GM20000 (cell line): ENCODE measurements at regions not wholly inside any gene's neighbourhood (a gene's known extent, or its start where the extent isn't known, plus 50 kb on each side); places are given as distances from the start of the nearest gene placed in this dataset.

Source experiments
- DNase-seq: peaks from one replicate; pipeline ENCODE4 v3.0.0; 2012; ENCODE audit warnings: low spot score
- CTCF ChIP-seq: IDR thresholded peaks from 2 replicates; pipeline ENCODE4 v1.5.1; 2012; ENCODE audit warnings: mild to moderate bottlenecking, control low read depth; ENCODE audit errors: extremely low read depth, missing control alignments

GRCh38 chr4:96146686-96147085 is 306.8 kb downstream of the PDHA2 start:
- DNase-seq: no peak

GRCh38 chr4:96149894-96150293 is 310.0 kb downstream of the PDHA2 start:
- no peak for DNase-seq
- TF ChIP-seq CTCF: no peak

More at GRCh38 chr4:96146686-96147085, 306.8 kb downstream of the PDHA2 start:
- TF ChIP-seq CTCF: no peak

GRCh38 chr4:96150466-96150865 is 310.6 kb downstream of the PDHA2 start:
- no peak for DNase-seq
- TF ChIP-seq CTCF: no peak

- no peak for TF ChIP-seq CTCF
- no peak for DNase-seq
Observed at GRCh38 chr4:96152824-96153223, 312.9 kb downstream of the PDHA2 start.

- no peak for DNase-seq
- TF ChIP-seq CTCF: no peak
Observed at GRCh38 chr4:96154676-96155075, 314.8 kb downstream of the PDHA2 start.

- TF ChIP-seq CTCF: no peak
- DNase-seq: no peak
Observed at GRCh38 chr4:96162636-96163035, 322.7 kb downstream of the PDHA2 start.

- TF ChIP-seq CTCF: no peak
- DNase-seq: no peak
Observed at GRCh38 chr4:96164814-96165351, 325.0 kb downstream of the PDHA2 start.

GRCh38 chr4:96166806-96167205 is 326.9 kb downstream of the PDHA2 start:
- no peak for DNase-seq
- TF ChIP-seq CTCF: no peak
